ENCODE measurements at regions not wholly inside any gene's neighbourhood (a gene's known extent, or its start where the extent isn't known, plus 50 kb on each side); places are given as distances from the start of the nearest gene placed in this dataset.
A peak's percentile ranks its signal among the peaks of the same experiment; 100 is the strongest.
"Not testable (repeated sequence)": the region's sequence is repeated elsewhere in the genome, so short reads cannot be mapped to it uniquely, and the experiment has no call there.

GRCh38 chr1:168490306-168490705 is 53.5 kb downstream of the XCL2 start:
- no peak for DNase-seq (ENCODE audit: low spot score)

GRCh38 chr1:168488138-168488537 is 55.7 kb downstream of the XCL2 start:
- no peak for DNase-seq (ENCODE audit: low spot score)

DNA sequence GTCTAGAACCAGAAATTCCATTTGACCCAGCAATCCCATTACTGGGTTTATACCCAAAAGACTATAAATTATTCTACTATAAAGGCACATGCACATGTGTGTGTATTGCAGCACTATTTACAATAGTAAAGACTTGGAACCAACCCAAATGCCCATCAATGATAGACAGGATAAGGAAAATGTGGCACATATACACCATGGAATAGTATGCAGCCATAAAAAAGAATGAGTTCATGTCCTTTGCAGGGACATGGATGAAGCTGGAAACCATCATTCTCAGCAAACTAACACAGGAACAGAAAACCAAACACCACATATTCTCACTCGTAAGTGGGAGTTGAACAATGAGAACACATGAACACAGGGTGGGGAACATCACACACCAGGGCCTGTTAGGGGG is 57.0 kb downstream of the XCL2 start:
- DNase-seq (ENCODE audit: low spot score), result not testable (repeated sequence)

GRCh38 chr1:168485048-168485447 is 58.7 kb downstream of the XCL2 start:
- peak; percentile 19 for DNase-seq (ENCODE audit: low spot score)

DNA sequence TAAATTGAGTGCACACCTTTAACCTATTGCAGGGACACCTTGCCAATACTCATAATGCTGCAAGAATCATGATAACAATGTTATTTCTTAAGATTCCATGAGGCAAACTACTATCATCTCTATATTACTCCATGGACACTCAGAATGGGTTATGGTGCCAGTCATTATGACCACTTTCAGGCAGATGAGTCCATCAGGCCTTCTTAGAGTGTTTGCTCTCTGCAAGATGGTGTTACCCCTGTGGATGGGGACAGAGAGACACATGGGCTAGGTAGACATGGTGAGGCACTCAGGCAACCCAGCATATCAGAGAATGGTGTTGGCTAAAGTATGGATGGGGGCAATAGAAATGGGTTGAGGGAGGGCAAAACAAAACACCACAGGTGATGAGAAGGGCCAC is 59.7 kb downstream of the XCL2 start:
- DNase-seq (ENCODE audit: low spot score), result no peak

DNA sequence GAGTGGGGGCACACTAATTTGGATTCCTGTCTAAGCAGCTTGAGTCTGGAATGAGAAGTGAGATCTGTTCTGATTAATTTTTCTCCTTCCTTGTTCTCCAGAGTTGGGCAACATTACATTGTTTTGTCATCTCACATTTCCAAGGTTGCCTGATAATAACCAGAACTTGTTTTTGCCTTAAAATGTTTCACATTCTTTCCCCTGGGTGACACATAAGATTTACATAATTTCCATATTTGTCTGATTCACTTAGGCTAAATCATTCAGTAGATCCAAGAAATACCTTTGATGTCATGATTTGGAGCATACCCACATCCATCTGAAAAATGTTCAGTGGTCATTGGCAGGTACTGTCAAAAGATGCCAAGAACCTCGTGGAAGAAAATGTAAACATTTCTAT is 60.3 kb downstream of the XCL2 start:
- no peak for DNase-seq (ENCODE audit: low spot score)

DNA sequence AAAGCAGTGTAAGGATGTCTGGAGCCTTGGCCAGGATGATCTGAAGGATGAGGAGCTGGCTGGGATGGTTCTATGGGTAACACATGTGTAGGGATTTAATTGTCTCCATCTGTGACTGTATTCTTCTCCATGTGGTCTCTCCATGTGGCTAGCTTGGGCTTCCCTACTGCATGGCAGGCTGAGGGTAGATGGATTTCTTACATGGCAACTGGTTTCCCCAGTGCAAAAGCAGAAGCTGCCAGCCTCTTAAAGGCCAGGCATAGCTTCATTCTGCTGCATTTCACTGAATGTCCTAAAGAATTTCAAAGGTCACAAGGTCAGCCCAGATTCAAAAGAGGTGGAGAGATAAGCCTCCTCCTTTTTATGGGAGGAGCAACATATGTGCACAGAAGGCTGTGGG is 61.7 kb downstream of the XCL2 start:
- DNase-seq (ENCODE audit: low spot score), result no peak

DNA sequence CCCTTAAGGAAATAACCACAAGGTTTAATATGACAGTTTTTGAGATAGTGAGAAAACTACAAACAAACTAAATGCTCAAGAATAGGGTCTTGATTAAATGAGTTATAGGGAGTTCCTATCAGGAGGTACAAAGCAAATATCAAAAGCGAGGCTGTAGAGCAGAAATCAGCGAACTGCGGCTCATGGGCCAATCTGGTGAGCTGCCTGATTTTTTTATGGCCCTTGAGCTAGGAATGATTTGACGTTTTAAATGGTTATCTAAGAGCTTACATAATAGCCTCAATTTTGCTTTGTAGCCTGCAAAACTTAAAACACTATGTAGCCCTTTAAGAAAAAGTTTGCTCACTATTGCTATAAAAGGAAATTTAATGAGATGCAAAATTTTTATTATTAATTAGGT is 62.2 kb downstream of the XCL2 start:
- DNase-seq (ENCODE audit: low spot score), result no peak

- DNase-seq (ENCODE audit: low spot score), result no peak
Measured at GRCh38 chr1:168480997-168481396, 62.8 kb downstream of the XCL2 start.

GRCh38 chr1:168477792-168478191 is 66.0 kb downstream of the XCL2 start:
- no peak for DNase-seq (ENCODE audit: low spot score)

DNA sequence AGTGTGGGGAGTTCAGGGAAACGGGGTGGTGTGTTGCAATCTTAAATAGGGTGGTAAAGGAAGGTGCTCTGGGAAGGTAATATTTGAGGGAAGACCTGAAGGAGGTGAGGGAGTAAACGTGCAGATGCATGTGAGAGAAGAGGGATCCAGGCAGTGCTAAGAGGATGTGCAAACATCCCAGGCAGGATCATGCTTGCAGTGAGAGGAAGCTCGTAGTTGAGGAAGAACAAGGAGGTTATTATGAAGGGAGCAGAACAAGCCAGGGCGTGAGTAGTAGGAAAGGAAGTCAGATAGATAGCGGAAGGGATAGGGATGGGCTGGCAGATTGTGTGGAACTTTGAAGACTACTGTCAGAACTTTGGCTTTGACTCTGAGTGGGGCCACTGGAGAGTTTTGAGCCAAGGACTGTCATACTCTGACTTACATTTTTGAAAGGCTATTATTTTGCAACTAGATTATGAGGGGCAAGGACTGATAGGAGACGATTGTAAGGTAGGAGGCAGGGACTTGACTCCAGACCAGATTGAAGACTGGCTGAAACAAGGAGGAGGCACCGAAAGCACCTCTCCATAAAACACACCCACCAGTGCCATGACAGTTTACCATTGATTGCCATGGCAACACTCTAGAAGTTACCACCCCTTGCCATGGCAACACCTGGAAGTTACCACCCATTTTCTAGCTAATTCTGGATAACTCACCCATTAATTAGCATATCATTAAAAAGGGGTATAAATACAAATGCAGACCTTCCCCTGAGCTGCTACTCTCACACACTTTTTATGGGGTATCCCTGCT is 67.0 kb downstream of the XCL2 start:
- DNase-seq (ENCODE audit: low spot score), result no peak

DNA sequence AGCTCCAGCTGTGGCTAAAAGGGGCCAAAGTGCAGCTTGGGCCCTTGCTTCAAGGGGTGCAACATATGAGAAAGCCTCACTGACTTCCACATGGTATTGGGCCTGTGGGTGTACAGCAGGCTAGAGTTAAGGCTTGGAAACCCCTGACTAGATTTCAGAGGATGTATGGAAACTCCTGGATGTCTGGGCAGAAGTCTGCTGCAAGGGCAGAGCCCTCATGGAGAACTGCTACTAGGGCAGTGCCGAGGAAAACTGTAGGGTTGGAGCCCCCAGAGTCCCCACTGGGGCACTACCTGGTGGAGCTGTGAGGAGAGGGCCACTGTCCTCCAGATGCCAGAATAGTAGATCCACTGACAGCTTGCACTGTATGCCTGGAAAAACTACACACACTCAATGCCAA is 69.5 kb downstream of the XCL2 start:
- no peak for DNase-seq (ENCODE audit: low spot score)

GRCh38 chr1:168473126-168473525 is 70.7 kb downstream of the XCL2 start:
- no peak for DNase-seq (ENCODE audit: low spot score)

GRCh38 chr1:168472223-168472622 is 71.6 kb downstream of the XCL2 start:
- no peak for DNase-seq (ENCODE audit: low spot score)

DNA sequence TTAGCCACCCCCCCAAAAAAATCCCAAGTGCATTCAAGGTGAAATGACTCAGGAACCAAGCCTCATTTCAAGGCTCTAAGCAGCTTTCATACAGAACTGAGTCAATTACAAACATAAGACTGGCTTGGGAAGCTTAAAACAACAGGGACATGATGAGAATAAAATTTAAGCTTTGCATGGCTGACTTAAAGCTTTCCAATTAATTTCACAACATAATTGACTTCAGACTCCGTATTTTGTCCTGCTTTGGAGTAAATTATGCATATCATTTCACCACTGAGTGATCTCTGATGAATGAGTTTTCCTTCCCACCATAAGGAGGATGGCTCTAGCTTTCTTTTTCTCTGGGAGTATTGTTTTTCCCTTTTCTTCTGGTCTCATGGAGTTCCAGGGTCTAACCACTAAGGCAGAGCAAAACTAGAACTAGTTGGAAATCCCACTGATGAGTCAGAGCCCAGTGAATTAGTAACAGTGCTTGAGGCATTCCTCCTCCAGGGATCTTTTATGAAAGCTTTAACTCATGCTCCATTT is 72.8 kb downstream of the XCL2 start:
- DNase-seq (ENCODE audit: low spot score), result no peak

DNA sequence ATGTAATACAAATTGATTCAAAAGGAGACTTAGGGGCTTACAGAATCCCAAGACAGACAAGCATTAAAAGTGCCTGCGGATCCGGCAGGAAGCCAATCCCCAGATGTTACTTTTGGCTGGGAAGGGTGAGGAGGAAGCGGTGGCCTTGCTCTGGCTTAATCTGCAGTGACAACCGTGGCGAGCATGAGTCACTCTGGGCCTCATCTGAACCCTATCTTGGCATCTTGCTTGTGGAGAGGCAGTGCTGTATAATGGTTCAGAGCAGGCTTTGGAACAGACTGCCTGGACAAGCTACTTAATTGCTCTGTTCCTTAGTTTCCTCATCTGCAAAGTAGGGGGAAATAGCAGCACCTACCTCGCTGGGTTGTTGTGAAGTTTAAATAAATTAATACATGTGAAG is 74.1 kb downstream of the XCL2 start:
- DNase-seq (ENCODE audit: low spot score), result peak; percentile 29

GRCh38 chr1:168468822-168469221 is 75.0 kb downstream of the XCL2 start:
- no peak for DNase-seq (ENCODE audit: low spot score)

DNA sequence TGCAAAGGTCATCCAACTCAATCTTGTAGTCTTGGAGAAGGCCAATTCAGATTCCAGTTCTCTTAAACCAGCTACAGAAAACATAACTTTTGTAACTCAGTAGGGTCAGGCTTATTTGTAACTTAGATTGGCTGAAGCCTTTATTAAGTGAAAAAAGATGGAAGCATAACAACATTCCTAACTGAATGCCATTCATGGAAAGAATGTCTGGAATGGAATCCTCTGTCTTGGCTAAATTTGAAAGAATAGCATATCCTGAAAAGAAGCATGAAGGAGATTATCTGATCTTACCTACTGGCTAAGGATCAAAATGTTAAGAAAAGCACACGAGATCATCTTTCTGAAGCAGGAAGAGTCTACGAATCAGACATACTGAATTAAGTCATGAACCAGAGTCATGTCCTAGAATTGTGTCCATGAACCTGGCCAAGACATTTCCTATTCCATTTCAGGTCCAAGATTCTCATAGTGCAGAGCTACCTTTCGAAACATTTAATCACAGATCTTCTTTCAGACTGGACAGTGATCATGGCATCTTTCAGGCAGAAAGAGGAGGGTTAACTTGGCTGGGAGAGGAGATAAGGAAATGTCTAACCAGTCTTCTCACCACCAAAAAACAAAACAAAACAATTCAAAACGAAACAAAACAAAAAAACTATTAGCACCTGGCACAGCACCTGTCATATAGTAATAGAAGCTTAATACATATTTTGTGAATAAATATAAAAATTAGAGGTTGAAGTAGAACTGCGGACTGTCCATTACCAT is 75.6 kb downstream of the XCL2 start:
- DNase-seq (ENCODE audit: low spot score), result no peak

DNA sequence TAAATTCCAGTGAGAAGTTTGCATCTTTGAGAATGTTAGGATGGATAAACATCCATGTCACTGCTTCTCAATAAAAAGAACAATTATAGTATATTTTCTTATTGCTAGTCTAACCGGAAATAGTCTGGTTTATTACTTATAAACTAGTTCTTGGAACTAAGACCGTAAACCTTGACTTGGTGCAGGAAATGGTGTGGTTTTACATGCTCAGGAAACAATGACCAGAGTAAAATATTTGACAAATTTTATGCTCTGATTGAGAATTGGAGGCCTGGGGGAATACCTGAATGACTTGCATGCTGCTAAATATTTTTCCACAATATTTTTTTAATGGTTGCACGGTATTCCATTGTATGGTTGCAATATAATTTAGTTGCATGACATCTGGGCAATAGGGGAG is 76.3 kb downstream of the XCL2 start:
- DNase-seq (ENCODE audit: low spot score), result peak; percentile 41

DNA sequence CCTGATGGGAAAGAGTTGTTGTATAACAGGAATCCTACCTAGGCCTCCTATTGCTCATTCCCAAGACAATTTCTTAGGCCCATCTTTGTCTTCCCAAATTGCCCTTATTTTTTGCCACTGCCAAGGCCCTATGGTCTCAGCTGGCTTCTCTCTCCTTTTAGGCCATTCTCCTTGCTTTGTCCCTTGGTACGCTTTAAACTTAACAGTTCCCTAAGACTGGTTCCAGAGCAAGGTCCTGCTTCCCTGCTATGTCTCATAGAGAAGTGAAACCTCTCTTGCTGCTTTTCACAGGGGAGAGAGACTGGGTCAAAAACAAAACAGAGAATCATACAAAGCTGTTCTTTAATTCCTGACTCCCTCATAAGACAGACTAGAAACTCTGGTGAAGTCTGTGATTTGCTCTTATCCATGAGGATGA is 77.1 kb downstream of the XCL2 start:
- no peak for DNase-seq (ENCODE audit: low spot score)

DNA sequence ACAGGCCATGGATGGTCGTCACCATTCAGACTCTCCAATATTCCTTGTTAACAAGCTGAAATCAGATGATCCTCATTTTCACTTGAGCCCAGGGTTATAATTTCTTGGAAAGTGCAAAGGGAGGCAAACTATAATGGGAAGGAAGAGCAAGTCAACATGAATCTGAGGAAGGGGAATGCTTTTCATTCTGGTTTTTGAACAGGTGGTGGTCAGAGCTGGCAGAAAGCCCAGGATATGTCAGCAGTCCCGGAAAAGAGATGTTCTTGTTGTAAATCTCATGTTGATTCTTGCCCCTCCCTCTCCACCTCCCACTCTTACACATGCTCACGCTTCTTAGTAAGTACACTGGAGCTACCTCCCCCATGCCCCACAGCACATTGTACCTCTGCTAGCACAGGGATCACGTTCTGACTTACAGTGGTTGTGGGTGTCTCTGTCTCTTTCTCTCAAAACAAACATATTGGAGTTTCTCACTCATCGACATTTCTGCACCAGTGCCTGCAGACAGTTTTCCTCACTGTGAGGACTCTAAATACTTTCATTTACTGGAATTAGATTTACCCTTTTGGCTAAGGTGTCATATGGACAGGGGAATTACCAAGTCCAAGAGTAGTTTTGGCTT is 77.6 kb downstream of the XCL2 start:
- DNase-seq (ENCODE audit: low spot score), result peak; percentile 27

- DNase-seq (ENCODE audit: low spot score), result not testable (repeated sequence)
Measured at GRCh38 chr1:168461108-168461507, 82.7 kb downstream of the XCL2 start.

GRCh38 chr1:168457296-168457695 is 86.5 kb downstream of the XCL2 start:
- DNase-seq (ENCODE audit: low spot score), result not testable (repeated sequence)

All from CD4-positive, alpha-beta T cell treated with Interleukin-15 for 4 hours (primary cell).